ENCODE measurements at regions not wholly inside any gene's neighbourhood (a gene's known extent, or its start where the extent isn't known, plus 50 kb on each side); places are given as distances from the start of the nearest gene placed in this dataset.

DNA sequence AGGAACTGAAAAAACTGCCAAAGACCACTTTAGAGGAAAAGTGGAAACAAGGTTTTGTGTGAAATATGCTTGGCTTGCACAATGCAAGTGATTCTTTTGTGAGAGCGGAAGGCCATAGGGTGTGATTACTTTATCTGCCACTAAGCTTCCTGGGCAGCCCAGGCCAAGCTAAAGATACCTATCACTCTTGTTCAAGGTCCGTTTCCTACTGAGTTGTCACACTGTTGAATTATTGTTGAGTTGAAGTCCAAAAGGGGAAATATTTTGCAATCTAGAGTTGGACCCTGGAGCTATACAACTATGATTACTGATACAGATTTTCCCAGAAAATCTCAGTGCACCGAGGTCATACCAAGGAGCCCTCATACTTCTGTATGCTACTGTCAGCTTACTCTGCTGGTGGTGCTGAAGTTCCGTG, 72.7 kb upstream of the CTAGE1 start:
- Histone ChIP-seq H3K27me3 (replicated peaks; ENCODE audit: control insufficient read depth, insufficient read depth, low read length) (no peaks in the 10 kb centered on the region), H3K4me3 (replicated peaks; ENCODE audit: low read depth, low read length) (no peak overlapping the region), H3K36me3 (ENCODE audit: control insufficient read depth, insufficient read depth, low read length) (no peaks in the 10 kb centered on the region)
- TF ChIP-seq CTCF (IDR thresholded peaks at IDR 0.05; ENCODE audit: insufficient read depth, low read length, poor library complexity, severe bottlenecking) = no peak
- DNase-seq (ENCODE audit: extremely low read depth, insufficient read length) = no peak

DNA sequence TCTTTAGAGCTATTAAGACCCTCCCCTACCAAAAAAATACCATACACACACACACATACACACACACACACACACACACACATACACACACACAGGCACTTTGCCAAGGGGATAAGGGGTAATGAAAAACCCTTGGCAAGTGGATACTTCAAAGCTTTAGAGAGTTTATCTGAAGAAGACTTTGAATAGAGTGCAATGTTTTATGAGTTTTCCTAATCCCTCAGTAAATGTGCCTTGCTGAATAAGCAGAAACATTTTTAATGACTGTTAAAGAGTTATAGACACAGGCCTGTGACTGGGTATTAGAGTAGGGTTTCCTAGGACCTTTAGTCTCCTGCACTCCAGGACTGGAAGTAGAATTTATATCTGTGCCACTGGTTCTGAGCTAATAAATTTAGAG, 75.5 kb upstream of the CTAGE1 start:
- TF ChIP-seq CTCF (IDR thresholded peaks at IDR 0.05; ENCODE audit: insufficient read depth, low read length, poor library complexity, severe bottlenecking) = no peak
- Histone ChIP-seq H3K27me3 (replicated peaks; ENCODE audit: control insufficient read depth, insufficient read depth, low read length) (no peaks in the 10 kb centered on the region), H3K36me3 (ENCODE audit: control insufficient read depth, insufficient read depth, low read length) (no peaks in the 10 kb centered on the region), H3K4me3 (replicated peaks; ENCODE audit: low read depth, low read length) (no peak overlapping the region)
- DNase-seq (ENCODE audit: extremely low read depth, insufficient read length) = no peak

GRCh38 chr18:22493940-22494339, 76.2 kb upstream of the CTAGE1 start:
- no peak overlapping the region for H3K4me3 ChIP-seq (replicated peaks; ENCODE audit: low read depth, low read length)
- no peak for DNase-seq (ENCODE audit: extremely low read depth, insufficient read length)
- TF ChIP-seq CTCF (IDR thresholded peaks at IDR 0.05; ENCODE audit: insufficient read depth, low read length, poor library complexity, severe bottlenecking) = no peak
- H3K36me3 ChIP-seq (ENCODE audit: control insufficient read depth, insufficient read depth, low read length) = no peaks in the 10 kb centered on the region
- H3K27me3 ChIP-seq (replicated peaks; ENCODE audit: control insufficient read depth, insufficient read depth, low read length) = no peaks in the 10 kb centered on the region

DNA sequence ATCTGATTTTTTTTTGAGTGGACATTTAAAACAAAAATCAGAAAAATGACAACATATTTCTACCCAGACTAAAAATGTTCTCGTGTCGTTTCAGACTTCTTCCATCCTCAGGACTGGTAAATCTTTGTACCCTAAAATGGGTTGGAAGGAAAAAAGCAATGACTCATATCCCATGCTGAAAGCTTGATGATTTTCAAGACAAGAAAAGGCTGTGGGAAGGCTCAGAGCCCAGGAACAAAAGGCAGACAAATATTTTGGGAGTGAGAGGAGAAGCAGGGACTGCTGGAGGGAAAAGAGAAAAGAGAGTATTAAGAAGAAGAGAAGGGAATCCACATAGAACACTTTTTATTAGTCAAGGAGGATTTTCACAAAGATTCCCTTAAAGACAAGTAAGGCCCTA, 77.1 kb upstream of the CTAGE1 start:
- H3K36me3 ChIP-seq (ENCODE audit: control insufficient read depth, insufficient read depth, low read length) = no peaks in the 10 kb centered on the region
- TF ChIP-seq CTCF (IDR thresholded peaks at IDR 0.05; ENCODE audit: insufficient read depth, low read length, poor library complexity, severe bottlenecking) = no peak
- no peaks in the 10 kb centered on the region for H3K27me3 ChIP-seq (replicated peaks; ENCODE audit: control insufficient read depth, insufficient read depth, low read length)
- no peak overlapping the region for H3K4me3 ChIP-seq (replicated peaks; ENCODE audit: low read depth, low read length)
- no peak for DNase-seq (ENCODE audit: extremely low read depth, insufficient read length)

DNA sequence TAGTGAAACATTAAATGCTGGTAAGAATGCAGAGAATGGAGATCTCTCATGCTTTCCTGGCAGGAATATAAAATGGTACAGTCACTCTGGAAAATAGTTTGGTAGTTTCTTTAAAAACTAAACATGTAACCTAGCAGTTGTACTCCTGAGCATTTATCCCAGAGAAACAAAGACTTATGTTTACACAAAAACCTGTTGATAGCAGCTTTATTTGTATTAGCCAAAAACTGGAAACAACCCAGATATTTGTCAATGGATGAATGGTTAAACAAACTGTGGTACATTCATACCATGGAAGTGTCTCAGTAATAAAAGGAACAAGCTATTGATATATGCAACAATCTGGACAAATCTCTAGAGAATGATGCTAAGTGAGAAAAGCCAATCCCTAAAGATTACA, 81.7 kb upstream of the CTAGE1 start:
- H3K27me3 ChIP-seq (replicated peaks; ENCODE audit: control insufficient read depth, insufficient read depth, low read length) = no peaks in the 10 kb centered on the region
- no peaks in the 10 kb centered on the region for H3K36me3 ChIP-seq (ENCODE audit: control insufficient read depth, insufficient read depth, low read length)
- no peak overlapping the region for H3K4me3 ChIP-seq (replicated peaks; ENCODE audit: low read depth, low read length)
- DNase-seq (ENCODE audit: extremely low read depth, insufficient read length) = no peak
- TF ChIP-seq CTCF (IDR thresholded peaks at IDR 0.05; ENCODE audit: insufficient read depth, low read length, poor library complexity, severe bottlenecking) = no peak

- no peak for TF ChIP-seq CTCF (IDR thresholded peaks at IDR 0.05; ENCODE audit: insufficient read depth, low read length, poor library complexity, severe bottlenecking)
These were observed 86.1 kb upstream of the CTAGE1 start for GRCh38 chr18:22503803-22504202.

More at GRCh38 chr18:22503803-22504202, 86.1 kb upstream of the CTAGE1 start:
- Histone ChIP-seq H3K27me3 (replicated peaks; ENCODE audit: control insufficient read depth, insufficient read depth, low read length) (no peaks in the 10 kb centered on the region), H3K4me3 (replicated peaks; ENCODE audit: low read depth, low read length) (no peak overlapping the region), H3K36me3 (ENCODE audit: control insufficient read depth, insufficient read depth, low read length) (no peaks in the 10 kb centered on the region)
- DNase-seq (ENCODE audit: extremely low read depth, insufficient read length) = no peak
